K562 (cell line): ENCODE measurements at regions not wholly inside any gene's neighbourhood (a gene's known extent, or its start where the extent isn't known, plus 50 kb on each side); places are given as distances from the start of the nearest gene placed in this dataset.

Experiments used
- ATAC-seq: fragments of 200-7000 bp; cut with Tn5 transposase; 3 replicates; pipeline ENCODE4 v1.9.1; 2020; ENCODE audit warnings: moderate library complexity
- BruUV-seq: library from RNA; stranded (reverse); fragments of 400-500 nt; replicated peaks from 2 replicates; lab custom pipeline; 2021; lab: Mats Ljungman, UMichigan
- CTCF ChIA-PET: fragments of 300-600 bp; formaldehyde crosslinking; extraction: SDS; loops from one replicate; lab custom pipeline; 2021; ENCODE audit warnings: low intra/inter-chr PET ratio; lab: Yijun Ruan, JAX
- POLR2A ChIA-PET: fragments of 300-600, 350-650 bp; sonication (Branson Sonifier 250); formaldehyde crosslinking; extraction: SDS; loops from one replicate; lab custom pipeline; 2021; ENCODE audit warnings: antibody characterized with exemption, inconsistent platforms; lab: Yijun Ruan, JAX
- DNase-seq, 4 experiments: peaks; one replicate each; pipeline versions ENCODE4 v3.0.0 to v3.0.0-alpha.2; 2011 to 2018; ENCODE audit warnings: low spot score in 3 of 4, mixed read lengths in 3 of 4; ENCODE audit errors: extremely low read depth in 1 of 4
- FAIRE-seq: peaks from 2 replicates; lab custom pipeline; 2011; peaks lifted over from hg19 to GRCh38; lab: Jason Lieb, UNC
- H2AFZ ChIP-seq: 2 replicates; pipeline ENCODE4 v1.6.0; 2011; ENCODE audit warnings: low read depth, low read length, control low read depth, inconsistent platforms
- H3K27ac ChIP-seq: fragments of 200-600 bp; 3 replicates; pipeline ENCODE4 v1.8.0; 2011; ENCODE audit warnings: low read depth, mild to moderate bottlenecking, control low read depth, inconsistent platforms, low read length, moderate library complexity, mixed read lengths; ENCODE audit errors: extremely low read depth
- H3K27me3 ChIP-seq, 2 experiments: fragments of 300-600 bp in 1 of 2; 2 replicates in 1 of 2; 3 replicates in 1 of 2; pipeline versions ENCODE4 v1.6.0 to v1.8.0; 2011; ENCODE audit warnings: inconsistent platforms in 2 of 2, low read length in 2 of 2, mild to moderate bottlenecking in 1 of 2, mixed read lengths in 1 of 2, moderate library complexity in 1 of 2; ENCODE audit not compliant: control insufficient read depth in 2 of 2, insufficient read depth in 2 of 2
- H3K36me3 ChIP-seq: fragments of 300-600 bp; 3 replicates; pipeline ENCODE4 v1.8.0; 2011; ENCODE audit warnings: mild to moderate bottlenecking, low read length, inconsistent platforms; ENCODE audit not compliant: control insufficient read depth, insufficient read depth
- H3K4me1 ChIP-seq, 2 experiments: fragments of 200-600 bp in 1 of 2; replicated peaks in 1 of 2; 2 replicates in 1 of 2; 3 replicates in 1 of 2; pipeline versions ENCODE4 v1.5.1 to v1.8.0; 2011; ENCODE audit warnings: inconsistent platforms in 2 of 2, low read length in 2 of 2, mild to moderate bottlenecking in 1 of 2, mixed read lengths in 1 of 2, moderate library complexity in 1 of 2; ENCODE audit not compliant: control insufficient read depth in 2 of 2, insufficient read depth in 2 of 2
- H3K4me2 ChIP-seq: 2 replicates; pipeline ENCODE4 v1.6.1; 2011; ENCODE audit warnings: low read length, control low read depth, inconsistent platforms, mixed read lengths; ENCODE audit not compliant: insufficient read depth
- H3K4me3 ChIP-seq: fragments of 200-600 bp; sonication (generic), shearing (Covaris generic); 2 replicates; pipeline ENCODE4 v1.5.1; 2016; ENCODE audit warnings: control low read depth, inconsistent platforms
- H3K79me2 ChIP-seq: fragments of 200-600 bp; 3 replicates; pipeline ENCODE4 v1.8.0; 2011; ENCODE audit warnings: low read length, inconsistent platforms; ENCODE audit not compliant: control insufficient read depth, insufficient read depth
- H3K9ac ChIP-seq, 2 experiments: 2 replicates each; pipeline versions ENCODE4 v1.6.0 to v1.6.1; 2011; ENCODE audit warnings: low read depth in 2 of 2, low read length in 2 of 2, control low read depth in 1 of 2, inconsistent platforms in 1 of 2, mild to moderate bottlenecking in 1 of 2, mixed read lengths in 1 of 2; ENCODE audit not compliant: insufficient read depth in 1 of 2
- H3K9me1 ChIP-seq: one replicate; pipeline ENCODE4 v1.6.0; 2011; ENCODE audit warnings: inconsistent platforms, mild to moderate bottlenecking, low read length, moderate library complexity; ENCODE audit not compliant: control insufficient read depth, insufficient read depth
- H3K9me3 ChIP-seq: replicated peaks from 2 replicates; pipeline ENCODE4 v1.5.1; 2011; ENCODE audit warnings: low read depth, low read length, inconsistent platforms; ENCODE audit not compliant: control insufficient read depth, insufficient read depth
- H4K20me1 ChIP-seq: replicated peaks from 2 replicates; pipeline ENCODE4 v1.6.1; 2011; ENCODE audit warnings: low read length, inconsistent platforms, mixed read lengths; ENCODE audit not compliant: control insufficient read depth, insufficient read depth
- CHCHD3 ChIP-seq: fragments of 250-450 bp; sonication (Bioruptor Pico); IDR thresholded peaks from 2 replicates; pipeline ENCODE4 v2.1.2; 2022; ENCODE audit warnings: mild to moderate bottlenecking
- FOXJ3 ChIP-seq: sonication (generic); formaldehyde crosslinking; IDR thresholded peaks from 2 replicates; pipeline ENCODE4 v1.4.0; 2020; ENCODE audit warnings: mild to moderate bottlenecking, missing genetic modification reagents
- FUS ChIP-seq: fragments of 200-400 bp; formaldehyde crosslinking; optimal IDR thresholded peaks from 2 replicates; pipeline ENCODE3; 2017; ENCODE audit warnings: low read depth, low read length
- HNRNPK ChIP-seq: fragments of 200-400 bp; formaldehyde crosslinking; IDR thresholded peaks from one replicate; pipeline ENCODE4 v1.6.1; 2018; ENCODE audit warnings: mild to moderate bottlenecking, low read depth, low read length; ENCODE audit not compliant: poor library complexity, severe bottlenecking
- KLF16 ChIP-seq: IDR thresholded peaks from 2 replicates; pipeline ENCODE4 v1.6.1; 2016; ENCODE audit warnings: antibody characterized with exemption
- MBD1 ChIP-seq: fragments of 250-450 bp; sonication (Bioruptor Pico); IDR thresholded peaks from 2 replicates; pipeline ENCODE4 v1.8.0; 2022; ENCODE audit warnings: inconsistent platforms
- MEF2D ChIP-seq: conservative IDR thresholded peaks from 2 replicates; pipeline ENCODE4 v1.6.1; 2016; ENCODE audit warnings: low read depth, missing genetic modification characterization, missing compliant biosample characterization
- NEUROD1 ChIP-seq: fragments of 150-350 bp; IDR thresholded peaks from 2 replicates; pipeline ENCODE4 v1.6.1; 2014; ENCODE audit warnings: borderline replicate concordance, low read length, low read depth; ENCODE audit not compliant: partially characterized antibody
- PCBP2 ChIP-seq: fragments of 200-400 bp; formaldehyde crosslinking; IDR thresholded peaks from 2 replicates; pipeline ENCODE4 v1.6.1; 2018; ENCODE audit warnings: low read length, low read depth, mild to moderate bottlenecking, moderate library complexity; ENCODE audit not compliant: poor library complexity, severe bottlenecking
- ZNF586 ChIP-seq: fragments of 450-650 bp; formaldehyde crosslinking; conservative IDR thresholded peaks from 2 replicates; pipeline ENCODE4 v1.4.0; 2020; ENCODE audit warnings: mild to moderate bottlenecking, moderate library complexity
- WGBS: fragments of 100-300 bp; shearing (Covaris generic); methylation state at CpG from one replicate; pipeline ENCODE4 v1.1.6; 2016; ENCODE audit warnings: low coverage, mixed read lengths; ENCODE audit not compliant: insufficient coverage; ENCODE audit errors: missing lambda C conversion rate; 5-methylcytosine and 5-hydroxymethylcytosine counted together
- in situ Hi-C: fragments of 300-500 bp; cut with MboI; formaldehyde crosslinking; loops from 4 replicates; pipeline ENCODE4 v1.15.0; 2018; ENCODE audit warnings: inconsistent platforms, mixed read lengths
- intact Hi-C: fragments of 100-400 bp; cut with micrococcal nuclease; formaldehyde crosslinking; loops from 2 replicates; pipeline ENCODE4 v1.14.2; 2022

GRCh38 chr21:35197191-35197590, 148.1 kb upstream of the RUNX1 start:
- ChIA-PET CTCF (no interaction called here), POLR2A (interaction anchor here (0.9 to 1.2 kb wide), 2 partner anchors 8 to 310 kb away, joined by 3 to 4 read pairs; no protein-coding TSS in a partner anchor)
- Histone ChIP-seq H4K20me1 (no peaks in the 10 kb centered on the region), H3K36me3 (no peaks in the 10 kb centered on the region; the same call in 2 of the 3 replicates), H3K27ac (no peak overlapping the region), H3K9me1 (no peaks in the 10 kb centered on the region), H3K9ac (no peak overlapping the region), H3K27me3 (no peaks in the 10 kb centered on the region), H3K4me2 (no peak overlapping the region), H2AFZ (no peak overlapping the region), H3K4me1 (peaks cover 0 to 12% of the 10 kb centered on the region in 2 experiments; a peak in 3 of 5 replicates), H3K9me3 (no peaks in the 10 kb centered on the region), H3K4me3 (no peak overlapping the region), H3K79me2 (no peaks in the 10 kb centered on the region)
- BruUV-seq: no TSS peak
- WGBS: 47% methylated on average over 4 of the region's 4 CpGs
- FAIRE-seq: no peak
- no peak for ATAC-seq
- DNase-seq: no peak
- in situ Hi-C loops (no loop called here), intact Hi-C loops (no loop called here)
- no peak for TF ChIP-seq PCBP2
- TF ChIP-seq ZNF586 (CRISPR knock-in tag): no peak
- TF ChIP-seq CHCHD3 (CRISPR knock-in tag): no peak
- TF ChIP-seq MEF2D (tag): no peak
- no peak for TF ChIP-seq MBD1 (CRISPR knock-in tag)
- TF ChIP-seq HNRNPK: no peak
- no peak for TF ChIP-seq FUS
- no peak for TF ChIP-seq KLF16
- TF ChIP-seq NEUROD1: no peak
- no peak for TF ChIP-seq FOXJ3 (CRISPR knock-in tag)
- TF ChIP-seq, all 486 proteins: peak for 0
